Keratinocyte (primary cell): ENCODE measurements at regions not wholly inside any gene's neighbourhood (a gene's known extent, or its start where the extent isn't known, plus 50 kb on each side); places are given as distances from the start of the nearest gene placed in this dataset.

Source experiments
- DNase-seq: peaks from one replicate; pipeline ENCODE4 v3.0.0-alpha.2; 2011; ENCODE audit warnings: low read depth, missing footprints, low spot score
- FAIRE-seq: peaks from 2 replicates; lab custom pipeline; 2011; peaks lifted over from hg19 to GRCh38; lab: Jason Lieb, UNC
- H2AFZ ChIP-seq: 2 replicates; pipeline ENCODE4 v1.6.0; 2012; ENCODE audit warnings: low read length, control low read depth, inconsistent platforms; ENCODE audit not compliant: control insufficient read depth
- H3K27ac ChIP-seq: 2 replicates; pipeline ENCODE4 v1.5.1; 2011; ENCODE audit warnings: low read length; ENCODE audit not compliant: control insufficient read depth, insufficient read depth
- H3K27me3 ChIP-seq: 3 replicates; pipeline ENCODE4 v1.6.0; 2011; ENCODE audit warnings: low read length; ENCODE audit not compliant: control insufficient read depth, insufficient read depth; ENCODE audit errors: extremely low read depth
- H3K36me3 ChIP-seq, 2 experiments: 2 replicates in 1 of 2; 3 replicates in 1 of 2; pipeline ENCODE4 v1.5.1; 2011; ENCODE audit warnings: low read length in 2 of 2, mild to moderate bottlenecking in 1 of 2; ENCODE audit not compliant: control insufficient read depth in 2 of 2, insufficient read depth in 2 of 2; ENCODE audit errors: extremely low read depth in 1 of 2
- H3K4me1 ChIP-seq: 3 replicates; pipeline ENCODE4 v1.5.1; 2011; ENCODE audit warnings: low read length; ENCODE audit not compliant: control insufficient read depth, insufficient read depth; ENCODE audit errors: extremely low read depth
- H3K4me2 ChIP-seq: 3 replicates; pipeline ENCODE4 v1.6.0; 2011; ENCODE audit warnings: low read depth, low read length; ENCODE audit not compliant: control insufficient read depth, insufficient read depth; ENCODE audit errors: extremely low read depth
- H3K4me3 ChIP-seq, 3 experiments: fragments of 200-600 bp in 1 of 3; sonication (generic) in 1 of 3; 2 replicates in 2 of 3; 3 replicates in 1 of 3; pipeline ENCODE4 v1.5.1; 2011 to 2016; ENCODE audit warnings: low read length in 3 of 3, mild to moderate bottlenecking in 3 of 3, control low read depth in 2 of 3, inconsistent platforms in 1 of 3, low read depth in 1 of 3, mixed read lengths in 1 of 3, mixed run types in 1 of 3, moderate library complexity in 1 of 3; ENCODE audit not compliant: control insufficient read depth in 2 of 3, insufficient read depth in 2 of 3; ENCODE audit errors: extremely low read depth in 1 of 3
- H3K79me2 ChIP-seq: 2 replicates; pipeline ENCODE4 v1.6.0; 2012; ENCODE audit warnings: low read length; ENCODE audit not compliant: control insufficient read depth, insufficient read depth
- H3K9ac ChIP-seq: 3 replicates; pipeline ENCODE4 v1.6.0; 2011; ENCODE audit warnings: low read length; ENCODE audit not compliant: control insufficient read depth, insufficient read depth; ENCODE audit errors: extremely low read depth
- H3K9me1 ChIP-seq: 3 replicates; pipeline ENCODE4 v1.6.0; 2011; ENCODE audit warnings: low read length; ENCODE audit not compliant: control insufficient read depth, insufficient read depth; ENCODE audit errors: extremely low read depth
- H3K9me3 ChIP-seq: 2 replicates; pipeline ENCODE4 v1.5.1; 2012; ENCODE audit warnings: low read depth, low read length; ENCODE audit not compliant: control insufficient read depth
- H4K20me1 ChIP-seq: 3 replicates; pipeline ENCODE4 v1.6.0; 2011; ENCODE audit warnings: low read length; ENCODE audit not compliant: control insufficient read depth, insufficient read depth; ENCODE audit errors: extremely low read depth
- EZH2 ChIP-seq: IDR thresholded peaks from one replicate; pipeline ENCODE4 v1.6.1; 2012; ENCODE audit warnings: inconsistent platforms, mild to moderate bottlenecking, low read length, moderate library complexity
- dilution Hi-C: fragments of 300-500 bp; cut with MboI; formaldehyde crosslinking; loops from one replicate; pipeline ENCODE4 v1.7.0; 2020; ENCODE audit warnings: low sequenced_read_pairs; ENCODE audit not compliant: extremely low pct_ligation_motif_present
- TF ChIP-seq, protein P1 (sequence below), 3 experiments: IDR thresholded peaks in 1 of 3; conservative IDR thresholded peaks in 1 of 3; optimal IDR thresholded peaks in 1 of 3; 2 replicates in 2 of 3; 3 replicates in 1 of 3; pipeline versions ENCODE3 to v1.5.1; 2011; ENCODE audit warnings: low read length in 3 of 3, mild to moderate bottlenecking in 3 of 3, moderate library complexity in 2 of 3, control low read depth in 1 of 3, inconsistent platforms in 1 of 3; ENCODE audit not compliant: insufficient read depth in 2 of 3; ENCODE audit errors: extremely low read depth in 1 of 3

DNA sequence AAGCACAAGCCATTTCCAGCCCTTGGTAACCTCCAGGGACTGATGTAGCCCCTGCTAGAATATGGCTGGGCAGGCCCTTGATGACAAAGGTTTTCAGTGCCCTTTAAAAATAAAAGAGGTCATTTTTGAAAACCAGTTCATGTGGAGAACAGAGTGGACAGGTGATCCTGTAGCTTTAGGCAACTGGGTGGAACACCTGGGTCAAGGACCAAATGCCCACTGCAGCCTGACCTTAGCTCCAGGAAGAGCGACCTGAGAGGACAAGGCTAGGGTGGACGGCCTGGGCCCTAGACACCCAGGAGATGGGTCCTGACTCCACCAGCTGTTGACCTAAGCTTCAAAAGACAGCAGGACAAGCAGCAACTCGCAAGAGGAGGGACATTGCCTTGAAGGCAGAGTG is 116.6 kb downstream of the LIPG start:
- H2AFZ ChIP-seq = peak overlapping the region; percentile 25
- H3K4me2 ChIP-seq = no peak overlapping the region
- H3K27me3 ChIP-seq = no peaks in the 10 kb centered on the region
- H4K20me1 ChIP-seq = no peaks in the 10 kb centered on the region
- peaks cover 4% of the 10 kb centered on the region for H3K4me1 ChIP-seq
- DNase-seq (no peak), FAIRE-seq (peak; percentile 49)
- H3K9ac ChIP-seq = no peak overlapping the region
- H3K4me3 ChIP-seq = no peak overlapping the region
- H3K79me2 ChIP-seq = no peaks in the 10 kb centered on the region
- no peaks in the 10 kb centered on the region for H3K9me3 ChIP-seq
- no peaks in the 10 kb centered on the region for H3K9me1 ChIP-seq
- H3K27ac ChIP-seq = no peak overlapping the region
- dilution Hi-C loops = no loop called here
- no peaks in the 10 kb centered on the region for H3K36me3 ChIP-seq
- no peak for TF ChIP-seq EZH2
- TF ChIP-seq, protein P1, sequence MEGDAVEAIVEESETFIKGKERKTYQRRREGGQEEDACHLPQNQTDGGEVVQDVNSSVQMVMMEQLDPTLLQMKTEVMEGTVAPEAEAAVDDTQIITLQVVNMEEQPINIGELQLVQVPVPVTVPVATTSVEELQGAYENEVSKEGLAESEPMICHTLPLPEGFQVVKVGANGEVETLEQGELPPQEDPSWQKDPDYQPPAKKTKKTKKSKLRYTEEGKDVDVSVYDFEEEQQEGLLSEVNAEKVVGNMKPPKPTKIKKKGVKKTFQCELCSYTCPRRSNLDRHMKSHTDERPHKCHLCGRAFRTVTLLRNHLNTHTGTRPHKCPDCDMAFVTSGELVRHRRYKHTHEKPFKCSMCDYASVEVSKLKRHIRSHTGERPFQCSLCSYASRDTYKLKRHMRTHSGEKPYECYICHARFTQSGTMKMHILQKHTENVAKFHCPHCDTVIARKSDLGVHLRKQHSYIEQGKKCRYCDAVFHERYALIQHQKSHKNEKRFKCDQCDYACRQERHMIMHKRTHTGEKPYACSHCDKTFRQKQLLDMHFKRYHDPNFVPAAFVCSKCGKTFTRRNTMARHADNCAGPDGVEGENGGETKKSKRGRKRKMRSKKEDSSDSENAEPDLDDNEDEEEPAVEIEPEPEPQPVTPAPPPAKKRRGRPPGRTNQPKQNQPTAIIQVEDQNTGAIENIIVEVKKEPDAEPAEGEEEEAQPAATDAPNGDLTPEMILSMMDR (optimal IDR thresholded peaks at IDR 0.05 in 1 of 3, IDR thresholded peaks at IDR 0.05 in 1 of 3, conservative IDR thresholded peaks at IDR 0.05 in 1 of 3; ENCODE audit: extremely low read depth in 1 of 3, insufficient read depth in 2 of 3, low read length in 3 of 3) = no peak

DNA sequence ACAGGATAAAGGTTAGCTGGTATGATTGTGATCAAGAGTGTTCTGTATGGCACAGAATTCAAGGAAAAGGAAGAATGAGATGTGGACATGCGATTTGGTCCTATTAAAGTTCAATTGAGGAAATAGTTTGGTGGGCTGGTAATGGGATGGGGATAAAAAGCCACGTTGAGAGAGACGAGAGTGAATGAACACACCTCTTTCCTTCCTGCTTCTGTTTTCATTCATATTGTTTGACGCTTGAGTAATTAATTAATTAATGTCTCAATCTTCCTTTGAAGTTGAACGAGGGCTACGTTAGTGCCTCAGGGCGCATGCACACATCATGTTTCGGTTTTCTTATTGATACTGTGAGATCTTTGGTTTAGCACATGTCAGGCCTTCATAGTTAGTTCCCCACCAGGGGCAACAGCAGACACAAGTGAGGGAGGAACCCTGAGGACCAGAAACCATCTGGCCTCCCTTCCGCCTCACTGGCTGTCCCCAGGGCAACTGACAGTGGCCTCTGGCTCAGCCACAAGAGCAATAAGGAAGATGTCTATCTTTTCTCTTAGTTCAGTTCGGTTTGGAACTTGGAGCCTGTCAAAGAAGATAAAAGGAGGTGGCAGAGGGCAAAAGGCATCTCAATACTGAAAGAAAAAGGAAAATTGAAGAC is 116.0 kb downstream of the LIPG start:
- H3K9me1 ChIP-seq = no peaks in the 10 kb centered on the region
- no peaks in the 10 kb centered on the region for H3K79me2 ChIP-seq
- H4K20me1 ChIP-seq = no peaks in the 10 kb centered on the region
- dilution Hi-C loops = no loop called here
- FAIRE-seq (no peak), DNase-seq (no peak)
- H3K27ac ChIP-seq = no peak overlapping the region
- no peaks in the 10 kb centered on the region for H3K36me3 ChIP-seq
- H3K4me3 ChIP-seq = no peak overlapping the region
- TF ChIP-seq, protein P1 (optimal IDR thresholded peaks at IDR 0.05 in 1 of 3, IDR thresholded peaks at IDR 0.05 in 1 of 3, conservative IDR thresholded peaks at IDR 0.05 in 1 of 3; ENCODE audit: extremely low read depth in 1 of 3, insufficient read depth in 2 of 3, low read length in 3 of 3) = no peak
- no peak overlapping the region for H3K4me2 ChIP-seq
- H2AFZ ChIP-seq = no peak overlapping the region
- no peaks in the 10 kb centered on the region for H3K9me3 ChIP-seq
- H3K4me1 ChIP-seq = peaks cover 4% of the 10 kb centered on the region
- no peaks in the 10 kb centered on the region for H3K27me3 ChIP-seq
- H3K9ac ChIP-seq = no peak overlapping the region
